DND-41 (cell line): ENCODE measurements at regions not wholly inside any gene's neighbourhood (a gene's known extent, or its start where the extent isn't known, plus 50 kb on each side); places are given as distances from the start of the nearest gene placed in this dataset.

Experiments
- ATAC-seq: fragments of 200-7000 bp; cut with Tn5 transposase; 3 replicates; pipeline ENCODE4 v1.9.1; 2021; ENCODE audit warnings: low read depth; ENCODE audit not compliant: insufficient read depth
- DNase-seq: peaks from one replicate; pipeline ENCODE4 v3.0.0-alpha.2; 2020
- H2AFZ ChIP-seq: 2 replicates; pipeline ENCODE4 v1.6.0; 2012; ENCODE audit warnings: low read depth, low read length
- H3K27ac ChIP-seq: 2 replicates; pipeline ENCODE4 v1.5.1; 2012; ENCODE audit warnings: low read length, inconsistent platforms
- H3K27me3 ChIP-seq: fragments of 200-600 bp; sonication (generic); 2 replicates; pipeline ENCODE4 v1.6.0; 2012; ENCODE audit warnings: low read length, mild to moderate bottlenecking, inconsistent platforms; ENCODE audit not compliant: insufficient read depth, poor library complexity
- H3K36me3 ChIP-seq: 2 replicates; pipeline ENCODE4 v1.5.1; 2012; ENCODE audit warnings: low read length, inconsistent platforms; ENCODE audit not compliant: insufficient read depth
- H3K4me1 ChIP-seq: 2 replicates; pipeline ENCODE4 v1.5.1; 2012; ENCODE audit warnings: mild to moderate bottlenecking, low read length; ENCODE audit not compliant: insufficient read depth
- H3K4me2 ChIP-seq: 2 replicates; pipeline ENCODE4 v1.6.0; 2012; ENCODE audit warnings: mild to moderate bottlenecking, moderate library complexity, low read length, inconsistent platforms; ENCODE audit not compliant: insufficient read depth
- H3K4me3 ChIP-seq, 2 experiments: fragments of 200-600 bp in 1 of 2; shearing (Covaris generic) in 1 of 2; 2 replicates each; pipeline ENCODE4 v1.5.1; 2012 to 2016; ENCODE audit warnings: inconsistent platforms in 2 of 2, low read length in 2 of 2, mild to moderate bottlenecking in 2 of 2, low read depth in 1 of 2, moderate library complexity in 1 of 2
- H3K79me2 ChIP-seq: 2 replicates; pipeline ENCODE4 v1.6.0; 2012; ENCODE audit warnings: low read length, inconsistent platforms; ENCODE audit not compliant: insufficient read depth
- H3K9ac ChIP-seq: 2 replicates; pipeline ENCODE4 v1.6.0; 2012; ENCODE audit warnings: low read depth, mild to moderate bottlenecking, inconsistent platforms, low read length, moderate library complexity
- H3K9me3 ChIP-seq: 2 replicates; pipeline ENCODE4 v1.5.1; 2012; ENCODE audit warnings: low read length, moderate library complexity, mild to moderate bottlenecking, inconsistent platforms; ENCODE audit not compliant: insufficient read depth, severe bottlenecking
- H4K20me1 ChIP-seq: 2 replicates; pipeline ENCODE4 v1.6.0; 2012; ENCODE audit warnings: low read length; ENCODE audit not compliant: insufficient read depth
- CTCF ChIP-seq: IDR thresholded peaks from 2 replicates; pipeline ENCODE4 v1.5.1; 2012; ENCODE audit warnings: borderline replicate concordance, low read length, moderate library complexity, mild to moderate bottlenecking; ENCODE audit not compliant: poor library complexity, severe bottlenecking; ENCODE audit errors: extremely low read depth
- EZH2 ChIP-seq: IDR thresholded peaks from 3 replicates; pipeline ENCODE4 v1.6.1; 2012; ENCODE audit warnings: borderline replicate concordance, low read depth, mild to moderate bottlenecking, moderate library complexity, low read length, inconsistent platforms; ENCODE audit not compliant: severe bottlenecking

- H3K79me2 ChIP-seq, result no peaks in the 10 kb centered on the region
- no peak for ATAC-seq
- no peaks in the 10 kb centered on the region for H3K27me3 ChIP-seq
- H2AFZ ChIP-seq, result no peak overlapping the region
- no peak overlapping the region for H3K4me3 ChIP-seq
- H3K4me1 ChIP-seq, result no peaks in the 10 kb centered on the region
- H4K20me1 ChIP-seq, result no peaks in the 10 kb centered on the region
- DNase-seq, result no peak
- peaks cover 42% of the 10 kb centered on the region for H3K36me3 ChIP-seq
- no peak overlapping the region for H3K9ac ChIP-seq
- H3K27ac ChIP-seq, result no peak overlapping the region
- no peaks in the 10 kb centered on the region for H3K9me3 ChIP-seq
- H3K4me2 ChIP-seq, result no peak overlapping the region
- no peak for TF ChIP-seq CTCF
- TF ChIP-seq EZH2, result no peak
Observed at GRCh38 chr17:45628019-45628418, 137.5 kb upstream of the PLEKHM1 start.

- Histone ChIP-seq H3K27me3 (no peaks in the 10 kb centered on the region), H2AFZ (no peak overlapping the region), H3K4me3 (no peak overlapping the region), H3K36me3 (peaks cover 68% of the 10 kb centered on the region), H3K9me3 (no peaks in the 10 kb centered on the region), H3K9ac (no peak overlapping the region), H3K4me1 (no peaks in the 10 kb centered on the region), H4K20me1 (no peaks in the 10 kb centered on the region), H3K27ac (no peak overlapping the region), H3K79me2 (no peaks in the 10 kb centered on the region), H3K4me2 (no peak overlapping the region)
- TF ChIP-seq CTCF (no peak), EZH2 (no peak)
- no peak for DNase-seq
- ATAC-seq, result no peak
Observed at GRCh38 chr17:45631941-45632340, 141.4 kb upstream of the PLEKHM1 start.

GRCh38 chr17:45639297-45639849, 144.7 kb upstream of the CRHR1 start:
- Histone ChIP-seq H3K4me2 (no peak overlapping the region), H3K9me3 (no peaks in the 10 kb centered on the region), H3K4me3 (no peak overlapping the region), H3K4me1 (no peaks in the 10 kb centered on the region), H3K79me2 (no peaks in the 10 kb centered on the region), H3K27me3 (no peaks in the 10 kb centered on the region), H3K36me3 (peaks cover 32% of the 10 kb centered on the region), H3K27ac (no peak overlapping the region), H4K20me1 (0 out of 2 replicates have a peak, but pooled peaks cover 5% of the 10 kb centered on the region), H3K9ac (no peak overlapping the region), H2AFZ (no peak overlapping the region)
- TF ChIP-seq CTCF (no peak), EZH2 (no peak)
- no peak for DNase-seq
- no peak for ATAC-seq
